Lower lobe of right lung (tissue), 2 donors: ENCODE measurements at regions not wholly inside any gene's neighbourhood (a gene's known extent, or its start where the extent isn't known, plus 50 kb on each side); places are given as distances from the start of the nearest gene placed in this dataset.

Experiments
- ATAC-seq, 2 donors: fragments of 200-7000 bp; cut with Tn5 transposase; one replicate each; pipeline ENCODE4 v1.9.1; 2020 to 2022; ENCODE audit warnings: mild to moderate bottlenecking in 2 of 2, moderate library complexity in 2 of 2
- DNase-seq: peaks from one replicate; pipeline ENCODE4 v3.0.0-alpha.2; 2020
- H3K27ac ChIP-seq: fragments of 200-600 bp; one replicate; pipeline ENCODE4 v1.8.0; 2022
- H3K27me3 ChIP-seq: fragments of 200-600 bp; one replicate; pipeline ENCODE4 v1.8.0; 2022; ENCODE audit warnings: low read depth
- H3K36me3 ChIP-seq: fragments of 200-600 bp; one replicate; pipeline ENCODE4 v1.8.0; 2022; ENCODE audit warnings: mild to moderate bottlenecking
- H3K4me1 ChIP-seq: fragments of 200-600 bp; one replicate; pipeline ENCODE4 v1.8.0; 2022
- H3K4me3 ChIP-seq: fragments of 200-600 bp; one replicate; pipeline ENCODE4 v1.8.0; 2022; ENCODE audit warnings: mild to moderate bottlenecking
- H3K9me3 ChIP-seq: fragments of 200-600 bp; one replicate; pipeline ENCODE4 v1.8.0; 2022
- CTCF ChIP-seq: fragments of 200-600 bp; IDR thresholded peaks from one replicate; pipeline ENCODE4 v1.8.0; 2022; ENCODE audit warnings: antibody characterized with exemption, mild to moderate bottlenecking
- intact Hi-C: fragments of 100-400 bp; cut with DNase I; formaldehyde crosslinking; loops from one replicate; pipeline ENCODE4 v1.11.0; 2022
- donor health status: DM: no; HTN: yes; CAD: no; lungs with severe emphysema.

- H3K4me1 ChIP-seq: no peaks in the 10 kb centered on the region
- DNase-seq: no peak
- no peak for ATAC-seq
- H3K4me3 ChIP-seq: no peak overlapping the region
- intact Hi-C loops: no loop called here
- no peaks in the 10 kb centered on the region for H3K36me3 ChIP-seq
- no peaks in the 10 kb centered on the region for H3K27me3 ChIP-seq
- no peak for TF ChIP-seq CTCF
- no peak overlapping the region for H3K27ac ChIP-seq
- no peaks in the 10 kb centered on the region for H3K9me3 ChIP-seq
Observed at GRCh38 chr20:55390791-55391190, 614.5 kb downstream of the CBLN4 start.

GRCh38 chr20:55386686-55387085 lies 618.6 kb downstream of the CBLN4 start:
- H3K4me3 ChIP-seq: no peak overlapping the region
- H3K4me1 ChIP-seq: no peaks in the 10 kb centered on the region
- no peaks in the 10 kb centered on the region for H3K9me3 ChIP-seq
- no peak for TF ChIP-seq CTCF
- no peaks in the 10 kb centered on the region for H3K36me3 ChIP-seq
- intact Hi-C loops: no loop called here
- no peak for ATAC-seq
- DNase-seq: no peak
- no peaks in the 10 kb centered on the region for H3K27me3 ChIP-seq
- H3K27ac ChIP-seq: no peak overlapping the region

GRCh38 chr20:55375920-55376319 lies 629.4 kb downstream of the CBLN4 start:
- Histone ChIP-seq H3K27ac (no peak overlapping the region), H3K9me3 (no peaks in the 10 kb centered on the region), H3K4me3 (no peak overlapping the region), H3K4me1 (no peaks in the 10 kb centered on the region), H3K36me3 (no peaks in the 10 kb centered on the region), H3K27me3 (no peaks in the 10 kb centered on the region)
- TF ChIP-seq CTCF: no peak
- ATAC-seq (no peak), DNase-seq (no peak)
- intact Hi-C loops: no loop called here

- no peak for TF ChIP-seq CTCF
- Histone ChIP-seq H3K9me3 (no peaks in the 10 kb centered on the region), H3K27me3 (no peaks in the 10 kb centered on the region), H3K4me1 (no peaks in the 10 kb centered on the region), H3K4me3 (no peak overlapping the region), H3K27ac (no peak overlapping the region), H3K36me3 (no peaks in the 10 kb centered on the region)
- DNase-seq: no peak
- ATAC-seq: no peak
- intact Hi-C loops: no loop called here
Observed at GRCh38 chr20:55365745-55366144, 639.6 kb downstream of the CBLN4 start.

- Histone ChIP-seq H3K27ac (no peak overlapping the region), H3K27me3 (no peaks in the 10 kb centered on the region), H3K4me1 (no peaks in the 10 kb centered on the region), H3K9me3 (no peaks in the 10 kb centered on the region), H3K4me3 (no peak overlapping the region), H3K36me3 (no peaks in the 10 kb centered on the region)
- no peak for TF ChIP-seq CTCF
- intact Hi-C loops: no loop called here
- ATAC-seq (no peak), DNase-seq (no peak)
Observed at GRCh38 chr20:55360895-55361294, 644.4 kb downstream of the CBLN4 start.

- Histone ChIP-seq H3K9me3 (peaks cover 5% of the 10 kb centered on the region), H3K36me3 (no peaks in the 10 kb centered on the region), H3K27me3 (no peaks in the 10 kb centered on the region), H3K27ac (no peak overlapping the region), H3K4me3 (no peak overlapping the region), H3K4me1 (no peaks in the 10 kb centered on the region)
- ATAC-seq (no peak), DNase-seq (no peak)
- TF ChIP-seq CTCF: no peak
- intact Hi-C loops: no loop called here
Observed at GRCh38 chr20:55354720-55355119, 650.6 kb downstream of the CBLN4 start.
